ENCODE measurements at regions not wholly inside any gene's neighbourhood (a gene's known extent, or its start where the extent isn't known, plus 50 kb on each side); places are given as distances from the start of the nearest gene placed in this dataset.

DNA sequence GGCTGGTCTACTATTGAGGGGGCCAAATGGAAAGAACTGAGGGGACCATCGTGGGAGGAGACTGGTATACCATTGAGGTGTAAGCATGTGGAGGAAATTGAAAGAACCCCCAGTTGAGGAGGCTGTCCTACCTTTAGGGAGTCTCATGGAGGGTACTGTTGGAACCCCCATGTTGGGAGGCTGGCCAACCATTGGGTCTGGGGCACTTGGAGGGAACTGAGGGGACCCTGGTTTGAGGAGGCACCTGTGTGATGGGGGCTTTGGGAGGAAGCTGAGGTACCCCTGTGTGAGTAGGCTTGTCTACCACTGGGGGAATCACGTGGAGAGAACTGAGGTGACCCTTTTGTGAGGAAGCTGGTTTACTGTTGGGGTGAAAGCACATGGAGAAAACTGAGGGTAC lies 157.5 kb downstream of the FBLN2 start:
- ATAC-seq (ENCODE audit: insufficient read depth, low FRiP score) (no peak), DNase-seq (no peak)
- Histone ChIP-seq H3K4me1 (ENCODE audit: control insufficient read depth in 5 of 5, insufficient read depth in 5 of 5, low read length in 5 of 5) (no peaks in the 10 kb centered on the region), H3K4me3 (no peak overlapping the region), H3K9ac (ENCODE audit: insufficient read depth in 1 of 2, low read length in 2 of 2) (no peak overlapping the region), H3K27ac (ENCODE audit: low read depth in 1 of 2, low read length in 1 of 2) (no peak overlapping the region), H3K27me3 (ENCODE audit: control insufficient read depth in 3 of 3, insufficient read depth in 3 of 3, low read length in 2 of 3) (no peaks in the 10 kb centered on the region), H3K9me3 (ENCODE audit: control insufficient read depth in 4 of 4, insufficient read depth in 3 of 4, low read length in 3 of 4) (peaks cover 0 to 33% (median 1%) of the 10 kb centered on the region in 4 donors), H3K36me3 (ENCODE audit: control insufficient read depth in 4 of 4, insufficient read depth in 4 of 4, low read length in 4 of 4) (no peaks in the 10 kb centered on the region)
- 65 to 91% methylated on average over 2 of the region's 2 CpGs for WGBS, 2 donors
- TF ChIP-seq, protein P1, sequence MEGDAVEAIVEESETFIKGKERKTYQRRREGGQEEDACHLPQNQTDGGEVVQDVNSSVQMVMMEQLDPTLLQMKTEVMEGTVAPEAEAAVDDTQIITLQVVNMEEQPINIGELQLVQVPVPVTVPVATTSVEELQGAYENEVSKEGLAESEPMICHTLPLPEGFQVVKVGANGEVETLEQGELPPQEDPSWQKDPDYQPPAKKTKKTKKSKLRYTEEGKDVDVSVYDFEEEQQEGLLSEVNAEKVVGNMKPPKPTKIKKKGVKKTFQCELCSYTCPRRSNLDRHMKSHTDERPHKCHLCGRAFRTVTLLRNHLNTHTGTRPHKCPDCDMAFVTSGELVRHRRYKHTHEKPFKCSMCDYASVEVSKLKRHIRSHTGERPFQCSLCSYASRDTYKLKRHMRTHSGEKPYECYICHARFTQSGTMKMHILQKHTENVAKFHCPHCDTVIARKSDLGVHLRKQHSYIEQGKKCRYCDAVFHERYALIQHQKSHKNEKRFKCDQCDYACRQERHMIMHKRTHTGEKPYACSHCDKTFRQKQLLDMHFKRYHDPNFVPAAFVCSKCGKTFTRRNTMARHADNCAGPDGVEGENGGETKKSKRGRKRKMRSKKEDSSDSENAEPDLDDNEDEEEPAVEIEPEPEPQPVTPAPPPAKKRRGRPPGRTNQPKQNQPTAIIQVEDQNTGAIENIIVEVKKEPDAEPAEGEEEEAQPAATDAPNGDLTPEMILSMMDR (IDR thresholded peaks at IDR 0.05; ENCODE audit: control extremely low read depth, extremely low read depth), result no peak

DNA sequence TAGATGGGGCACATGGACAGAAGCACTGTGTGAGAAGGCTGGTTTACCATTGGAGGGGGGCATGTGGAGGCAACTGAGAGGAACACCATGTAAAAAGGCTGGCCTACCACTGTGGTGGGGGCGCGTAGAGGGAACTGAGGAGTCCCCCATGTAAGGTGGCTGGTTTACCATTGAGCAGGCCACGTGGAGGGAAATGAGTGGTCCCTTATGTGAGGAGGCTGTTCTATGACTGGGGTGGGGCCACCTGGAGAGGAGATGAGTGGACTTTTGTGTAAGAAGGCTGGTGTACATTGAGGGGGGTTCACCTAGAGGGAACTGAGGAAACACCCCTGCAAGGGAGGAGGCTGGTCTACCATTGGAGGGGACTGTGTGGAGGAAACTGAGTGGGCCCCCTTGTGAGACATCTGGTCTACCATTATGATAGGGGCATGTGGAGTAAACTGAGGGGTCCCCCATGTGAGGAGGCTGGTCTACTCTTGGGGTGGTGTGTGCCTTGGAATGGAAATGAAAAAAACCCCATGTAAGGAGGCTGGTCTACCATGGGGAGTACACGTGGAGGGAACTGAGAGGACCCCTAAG lies 156.9 kb downstream of the FBLN2 start:
- DNase-seq, result peak in 1 of 3 donors; percentile 7
- Histone ChIP-seq H3K4me1 (ENCODE audit: control insufficient read depth in 5 of 5, insufficient read depth in 5 of 5, low read length in 5 of 5) (no peaks in the 10 kb centered on the region), H3K4me3 (no peak overlapping the region), H3K36me3 (ENCODE audit: control insufficient read depth in 4 of 4, insufficient read depth in 4 of 4, low read length in 4 of 4) (no peaks in the 10 kb centered on the region), H3K27me3 (ENCODE audit: control insufficient read depth in 3 of 3, insufficient read depth in 3 of 3, low read length in 2 of 3) (no peaks in the 10 kb centered on the region), H3K9ac (ENCODE audit: insufficient read depth in 1 of 2, low read length in 2 of 2) (no peak overlapping the region), H3K27ac (ENCODE audit: low read depth in 1 of 2, low read length in 1 of 2) (no peak overlapping the region), H3K9me3 (ENCODE audit: control insufficient read depth in 4 of 4, insufficient read depth in 3 of 4, low read length in 3 of 4) (peaks cover 0 to 32% (median 1%) of the 10 kb centered on the region in 4 donors)
- no peak for ATAC-seq (ENCODE audit: insufficient read depth, low FRiP score)
- 87 to 89% methylated on average over 4 of the region's 4 CpGs for WGBS, 2 donors
- TF ChIP-seq, protein P1 (IDR thresholded peaks at IDR 0.05; ENCODE audit: control extremely low read depth, extremely low read depth), result no peak

DNA sequence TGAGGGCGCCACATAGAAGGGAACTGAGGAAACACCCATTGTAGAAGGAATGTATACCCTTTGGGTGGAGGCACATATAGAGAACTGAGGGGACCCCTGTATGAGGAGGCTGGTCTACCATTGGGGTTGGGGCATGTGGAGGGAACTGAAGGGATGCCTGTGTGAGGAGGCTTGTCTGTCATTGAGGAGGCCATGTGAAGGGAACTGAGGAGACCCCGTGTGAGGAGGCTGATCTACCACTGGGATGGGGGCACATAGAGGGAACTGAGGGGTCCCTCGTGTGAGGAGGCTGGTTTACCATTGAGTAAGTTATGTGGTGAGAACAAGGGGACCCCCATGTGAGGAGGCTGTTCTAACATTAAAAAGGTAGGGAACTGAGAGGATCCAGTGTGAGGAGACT lies 156.1 kb downstream of the FBLN2 start:
- Histone ChIP-seq H3K4me3 (no peak overlapping the region), H3K9ac (ENCODE audit: insufficient read depth in 1 of 2, low read length in 2 of 2) (no peak overlapping the region), H3K4me1 (ENCODE audit: control insufficient read depth in 5 of 5, insufficient read depth in 5 of 5, low read length in 5 of 5) (no peaks in the 10 kb centered on the region), H3K27me3 (ENCODE audit: control insufficient read depth in 3 of 3, insufficient read depth in 3 of 3, low read length in 2 of 3) (no peaks in the 10 kb centered on the region), H3K36me3 (ENCODE audit: control insufficient read depth in 4 of 4, insufficient read depth in 4 of 4, low read length in 4 of 4) (no peaks in the 10 kb centered on the region), H3K27ac (ENCODE audit: low read depth in 1 of 2, low read length in 1 of 2) (no peak overlapping the region), H3K9me3 (ENCODE audit: control insufficient read depth in 4 of 4, insufficient read depth in 3 of 4, low read length in 3 of 4) (peaks cover 0 to 28% (median 0%) of the 10 kb centered on the region in 4 donors)
- TF ChIP-seq, protein P1 (IDR thresholded peaks at IDR 0.05; ENCODE audit: control extremely low read depth, extremely low read depth), result no peak
- DNase-seq, result no peak
- WGBS, 2 donors, result 82 to 84% methylated on average over 3 of the region's 3 CpGs
- no peak for ATAC-seq (ENCODE audit: insufficient read depth, low FRiP score)

DNA sequence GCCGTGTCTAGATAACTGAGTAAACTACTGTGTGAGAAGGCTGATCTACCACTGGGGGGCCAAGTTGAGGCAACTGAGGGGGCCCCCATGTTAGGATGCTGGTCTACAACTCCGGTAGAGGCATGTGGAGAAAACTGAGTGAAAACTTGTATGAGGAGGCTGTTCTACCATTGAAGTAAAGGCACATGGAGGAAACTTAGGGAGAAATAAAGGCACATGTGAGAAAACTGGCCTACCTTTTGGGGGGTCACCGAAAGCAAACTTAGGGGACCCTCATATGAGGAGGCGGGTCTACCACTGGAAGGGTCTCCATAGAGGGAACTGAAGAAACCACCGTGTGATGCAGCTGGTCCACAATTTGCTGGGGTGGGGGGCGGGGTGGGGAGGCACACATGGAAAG lies 155.2 kb downstream of the FBLN2 start:
- TF ChIP-seq, protein P1 (IDR thresholded peaks at IDR 0.05; ENCODE audit: control extremely low read depth, extremely low read depth), result no peak
- Histone ChIP-seq H3K9me3 (ENCODE audit: control insufficient read depth in 4 of 4, insufficient read depth in 3 of 4, low read length in 3 of 4) (peaks cover 0 to 21% (median 0%) of the 10 kb centered on the region in 4 donors), H3K36me3 (ENCODE audit: control insufficient read depth in 4 of 4, insufficient read depth in 4 of 4, low read length in 4 of 4) (no peaks in the 10 kb centered on the region)

More for the DNA sequence above, 155.2 kb downstream of the FBLN2 start:
- H3K27ac ChIP-seq (ENCODE audit: low read depth in 1 of 2, low read length in 1 of 2), result no peak overlapping the region
- ATAC-seq (ENCODE audit: insufficient read depth, low FRiP score) (no peak), DNase-seq (peak in 1 of 3 donors; percentile 4)
- 95 to 97% methylated on average over 6 of the region's 6 CpGs for WGBS, 2 donors
- no peak overlapping the region for H3K9ac ChIP-seq (ENCODE audit: insufficient read depth in 1 of 2, low read length in 2 of 2)
- H3K4me3 ChIP-seq, result no peak overlapping the region
- no peaks in the 10 kb centered on the region for H3K27me3 ChIP-seq (ENCODE audit: control insufficient read depth in 3 of 3, insufficient read depth in 3 of 3, low read length in 2 of 3)
- H3K4me1 ChIP-seq (ENCODE audit: control insufficient read depth in 5 of 5, insufficient read depth in 5 of 5, low read length in 5 of 5), result no peaks in the 10 kb centered on the region
